SK-N-SH (cell line): ENCODE measurements at regions not wholly inside any gene's neighbourhood (a gene's known extent, or its start where the extent isn't known, plus 50 kb on each side); places are given as distances from the start of the nearest gene placed in this dataset.

Experiments used
- CTCF ChIA-PET: fragments of 300-600, 350-600 bp; formaldehyde crosslinking; extraction: SDS; loops from one replicate; lab custom pipeline; 2021; lab: Yijun Ruan, JAX
- POLR2A ChIA-PET: fragments of 350-600 bp; sonication (Branson Sonifier 250); formaldehyde crosslinking; extraction: SDS; loops from one replicate; lab custom pipeline; 2020; ENCODE audit warnings: antibody characterized with exemption, inconsistent platforms; lab: Yijun Ruan, JAX
- DNase-seq: peaks from one replicate; pipeline ENCODE4 v3.0.0; 2012
- H2AFZ ChIP-seq: fragments of 200-600 bp; sonication (generic); 2 replicates; pipeline ENCODE4 v1.8.1; 2016; ENCODE audit warnings: antibody characterized with exemption, mild to moderate bottlenecking, low read depth
- H3F3A ChIP-seq: fragments of 200-600 bp; sonication (generic); replicated peaks from 2 replicates; pipeline ENCODE3; 2016; ENCODE audit warnings: antibody characterized with exemption, mild to moderate bottlenecking; ENCODE audit not compliant: insufficient read depth
- H3K27ac ChIP-seq, 2 experiments: fragments of 200-500 bp in 1 of 2; fragments of 200-600 bp in 1 of 2; sonication (Bioruptor generic) in 1 of 2; sonication (generic), shearing (Covaris generic) in 1 of 2; 2 replicates each; pipeline versions ENCODE4 v1.5.1 to v1.6.1; 2014 to 2016; ENCODE audit warnings: low read depth in 2 of 2, inconsistent platforms in 1 of 2, low read length in 1 of 2, mild to moderate bottlenecking in 1 of 2, mixed read lengths in 1 of 2
- H3K27me3 ChIP-seq: fragments of 200-600 bp; sonication (generic), shearing (Covaris generic); 2 replicates; pipeline ENCODE4 v1.6.1; 2016; ENCODE audit warnings: mixed run types; ENCODE audit not compliant: insufficient read depth
- H3K36me3 ChIP-seq, 2 experiments: fragments of 200-500 bp in 1 of 2; fragments of 200-600 bp in 1 of 2; sonication (Bioruptor generic) in 1 of 2; sonication (generic) in 1 of 2; replicated peaks in 1 of 2; 2 replicates each; pipeline versions ENCODE3 to v1.5.1; 2014 to 2016; ENCODE audit warnings: low read length in 1 of 2, mild to moderate bottlenecking in 1 of 2; ENCODE audit not compliant: insufficient read depth in 2 of 2, control insufficient read depth in 1 of 2
- H3K4me1 ChIP-seq, 2 experiments: fragments of 200-500 bp in 1 of 2; fragments of 200-600 bp in 1 of 2; sonication (Bioruptor generic) in 1 of 2; sonication (generic), shearing (Covaris generic) in 1 of 2; 2 replicates each; pipeline versions ENCODE4 v1.5.1 to v1.6.1; 2014 to 2016; ENCODE audit warnings: low read depth in 1 of 2, low read length in 1 of 2, mixed run types in 1 of 2; ENCODE audit not compliant: insufficient read depth in 2 of 2, control insufficient read depth in 1 of 2
- H3K4me2 ChIP-seq: fragments of 200-600 bp; sonication (generic), shearing (Covaris generic); 2 replicates; pipeline ENCODE4 v1.6.1; 2017; ENCODE audit warnings: mixed run types
- H3K4me3 ChIP-seq, 2 experiments: fragments of 200-500 bp in 1 of 2; fragments of 200-600 bp in 1 of 2; sonication (Bioruptor generic) in 1 of 2; sonication (generic), shearing (Covaris generic) in 1 of 2; 2 replicates each; pipeline versions ENCODE4 v1.5.1 to v1.8.1; 2014 to 2016; ENCODE audit warnings: low read depth in 2 of 2, inconsistent platforms in 1 of 2, low read length in 1 of 2, mild to moderate bottlenecking in 1 of 2, mixed read lengths in 1 of 2, moderate library complexity in 1 of 2
- H3K79me2 ChIP-seq: fragments of 200-600 bp; sonication (generic); 2 replicates; pipeline ENCODE4 v1.8.1; 2017; ENCODE audit warnings: mild to moderate bottlenecking; ENCODE audit not compliant: insufficient read depth
- H3K9ac ChIP-seq: fragments of 200-600 bp; sonication (generic); 2 replicates; pipeline ENCODE4 v1.6.1; 2017; ENCODE audit warnings: mixed run types
- H3K9me2 ChIP-seq: fragments of 200-600 bp; sonication (generic); 2 replicates; pipeline ENCODE4 v1.6.1; 2017; ENCODE audit warnings: mixed run types
- H3K9me3 ChIP-seq: fragments of 200-600 bp; sonication (generic); 2 replicates; pipeline ENCODE4 v1.6.1; 2017; ENCODE audit warnings: mixed run types, mild to moderate bottlenecking, moderate library complexity
- H4K20me1 ChIP-seq: fragments of 200-600 bp; sonication (generic); 2 replicates; pipeline ENCODE4 v1.6.1; 2017; ENCODE audit warnings: mild to moderate bottlenecking, mixed run types; ENCODE audit not compliant: insufficient read depth
- CHD2 ChIP-seq: fragments of 150-350 bp; IDR thresholded peaks from 2 replicates; pipeline ENCODE4 v1.6.1; 2018; ENCODE audit warnings: low read length; ENCODE audit not compliant: partially characterized antibody
- EP300 ChIP-seq, 2 experiments: IDR thresholded peaks; 2 replicates each; pipeline versions ENCODE4 v1.4.0 to v1.6.1; 2012; ENCODE audit warnings: borderline replicate concordance in 1 of 2, low read depth in 1 of 2, low read length in 1 of 2
- FOSL2 ChIP-seq: IDR thresholded peaks from 2 replicates; pipeline ENCODE4 v1.4.0; 2012; ENCODE audit warnings: low read depth, mild to moderate bottlenecking, moderate library complexity, borderline replicate concordance
- FOXJ3 ChIP-seq: sonication (generic); formaldehyde crosslinking; IDR thresholded peaks from 2 replicates; pipeline ENCODE4 v1.5.1; 2020; ENCODE audit warnings: mild to moderate bottlenecking, missing genetic modification reagents
- FOXM1 ChIP-seq: IDR thresholded peaks from 2 replicates; pipeline ENCODE4 v1.4.0; 2012; ENCODE audit warnings: low read depth, mild to moderate bottlenecking
- GATA2 ChIP-seq: sonication (generic); formaldehyde crosslinking; IDR thresholded peaks from 2 replicates; pipeline ENCODE4 v1.5.0; 2020; ENCODE audit warnings: mild to moderate bottlenecking, missing genetic modification reagents
- IRF3 ChIP-seq: fragments of 150-350 bp; IDR thresholded peaks from 2 replicates; pipeline ENCODE4 v1.6.1; 2016; ENCODE audit warnings: mild to moderate bottlenecking, low read depth, low read length
- JUND ChIP-seq: IDR thresholded peaks from 2 replicates; pipeline ENCODE4 v1.4.0; 2012
- MEF2A ChIP-seq: IDR thresholded peaks from 2 replicates; pipeline ENCODE4 v1.4.0; 2012; ENCODE audit warnings: low read depth, borderline replicate concordance
- NFIC ChIP-seq: IDR thresholded peaks from 2 replicates; pipeline ENCODE4 v1.4.0; 2012; ENCODE audit warnings: borderline replicate concordance
- NRF1 ChIP-seq: IDR thresholded peaks from 2 replicates; pipeline ENCODE4 v1.6.1; 2012; ENCODE audit warnings: low read depth, mild to moderate bottlenecking, low read length
- POLR2AphosphoS5 ChIP-seq: IDR thresholded peaks from 2 replicates; pipeline ENCODE4 v1.6.1; 2012; ENCODE audit warnings: low read depth, low read length
- RAD21 ChIP-seq: IDR thresholded peaks from 2 replicates; pipeline ENCODE4 v1.6.1; 2012; ENCODE audit warnings: mild to moderate bottlenecking, low read length
- SMC3 ChIP-seq: IDR thresholded peaks from 2 replicates; pipeline ENCODE4 v1.6.1; 2012; ENCODE audit warnings: low read depth, low read length, improper control_type of control experiment
- TAF1 ChIP-seq: IDR thresholded peaks from 2 replicates; pipeline ENCODE4 v1.6.1; 2012; ENCODE audit warnings: low read depth, mild to moderate bottlenecking, low read length, moderate library complexity, borderline replicate concordance
- TCF12 ChIP-seq: IDR thresholded peaks from 2 replicates; pipeline ENCODE4 v1.4.0; 2012
- WGBS: methylation state at CpG from one replicate; pipeline ENCODE4 v1.1.6; 2017; ENCODE audit warnings: low lambda C conversion rate; 5-methylcytosine and 5-hydroxymethylcytosine counted together
- TF ChIP-seq, protein P1 (sequence below): IDR thresholded peaks from 2 replicates; pipeline ENCODE4 v1.4.0; 2012; ENCODE audit warnings: low read depth
- TF ChIP-seq, protein P2 (sequence below): fragments of 200-600 bp; sonication (generic); IDR thresholded peaks from 2 replicates; pipeline ENCODE4 v1.6.1; 2017; ENCODE audit warnings: antibody characterized with exemption, mild to moderate bottlenecking, moderate library complexity

GRCh38 chr6:4624726-4625125, 151.5 kb upstream of the CDYL start:
- POLR2A ChIA-PET: no interaction called here
- Histone ChIP-seq H3K9me3 (no peaks in the 10 kb centered on the region), H3K27ac (no peak overlapping the region), H3K4me2 (no peak overlapping the region), H2AFZ (no peak overlapping the region), H3K27me3 (no peaks in the 10 kb centered on the region; the same call in 1 of the 2 replicates), H3K9ac (no peak overlapping the region), H3K36me3 (no peaks in the 10 kb centered on the region), H3F3A (no peaks in the 10 kb centered on the region), H4K20me1 (no peaks in the 10 kb centered on the region), H3K4me1 (no peaks in the 10 kb centered on the region), H3K9me2 (no peaks in the 10 kb centered on the region), H3K4me3 (no peak overlapping the region), H3K79me2 (no peaks in the 10 kb centered on the region)
- TF ChIP-seq FOXM1 (no peak), CHD2 (no peak), FOXJ3 (CRISPR knock-in tag) (no peak), JUND (no peak), FOSL2 (no peak), TAF1 (no peak), TCF12 (no peak), IRF3 (no peak)
- TF ChIP-seq, protein P1, sequence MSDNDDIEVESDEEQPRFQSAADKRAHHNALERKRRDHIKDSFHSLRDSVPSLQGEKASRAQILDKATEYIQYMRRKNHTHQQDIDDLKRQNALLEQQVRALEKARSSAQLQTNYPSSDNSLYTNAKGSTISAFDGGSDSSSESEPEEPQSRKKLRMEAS: no peak
- TF ChIP-seq, protein P2, sequence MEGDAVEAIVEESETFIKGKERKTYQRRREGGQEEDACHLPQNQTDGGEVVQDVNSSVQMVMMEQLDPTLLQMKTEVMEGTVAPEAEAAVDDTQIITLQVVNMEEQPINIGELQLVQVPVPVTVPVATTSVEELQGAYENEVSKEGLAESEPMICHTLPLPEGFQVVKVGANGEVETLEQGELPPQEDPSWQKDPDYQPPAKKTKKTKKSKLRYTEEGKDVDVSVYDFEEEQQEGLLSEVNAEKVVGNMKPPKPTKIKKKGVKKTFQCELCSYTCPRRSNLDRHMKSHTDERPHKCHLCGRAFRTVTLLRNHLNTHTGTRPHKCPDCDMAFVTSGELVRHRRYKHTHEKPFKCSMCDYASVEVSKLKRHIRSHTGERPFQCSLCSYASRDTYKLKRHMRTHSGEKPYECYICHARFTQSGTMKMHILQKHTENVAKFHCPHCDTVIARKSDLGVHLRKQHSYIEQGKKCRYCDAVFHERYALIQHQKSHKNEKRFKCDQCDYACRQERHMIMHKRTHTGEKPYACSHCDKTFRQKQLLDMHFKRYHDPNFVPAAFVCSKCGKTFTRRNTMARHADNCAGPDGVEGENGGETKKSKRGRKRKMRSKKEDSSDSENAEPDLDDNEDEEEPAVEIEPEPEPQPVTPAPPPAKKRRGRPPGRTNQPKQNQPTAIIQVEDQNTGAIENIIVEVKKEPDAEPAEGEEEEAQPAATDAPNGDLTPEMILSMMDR: no peak
- WGBS: 17% methylated on average over 7 of the region's 7 CpGs
- no peak for DNase-seq
- CTCF ChIA-PET: no interaction called here

DNA sequence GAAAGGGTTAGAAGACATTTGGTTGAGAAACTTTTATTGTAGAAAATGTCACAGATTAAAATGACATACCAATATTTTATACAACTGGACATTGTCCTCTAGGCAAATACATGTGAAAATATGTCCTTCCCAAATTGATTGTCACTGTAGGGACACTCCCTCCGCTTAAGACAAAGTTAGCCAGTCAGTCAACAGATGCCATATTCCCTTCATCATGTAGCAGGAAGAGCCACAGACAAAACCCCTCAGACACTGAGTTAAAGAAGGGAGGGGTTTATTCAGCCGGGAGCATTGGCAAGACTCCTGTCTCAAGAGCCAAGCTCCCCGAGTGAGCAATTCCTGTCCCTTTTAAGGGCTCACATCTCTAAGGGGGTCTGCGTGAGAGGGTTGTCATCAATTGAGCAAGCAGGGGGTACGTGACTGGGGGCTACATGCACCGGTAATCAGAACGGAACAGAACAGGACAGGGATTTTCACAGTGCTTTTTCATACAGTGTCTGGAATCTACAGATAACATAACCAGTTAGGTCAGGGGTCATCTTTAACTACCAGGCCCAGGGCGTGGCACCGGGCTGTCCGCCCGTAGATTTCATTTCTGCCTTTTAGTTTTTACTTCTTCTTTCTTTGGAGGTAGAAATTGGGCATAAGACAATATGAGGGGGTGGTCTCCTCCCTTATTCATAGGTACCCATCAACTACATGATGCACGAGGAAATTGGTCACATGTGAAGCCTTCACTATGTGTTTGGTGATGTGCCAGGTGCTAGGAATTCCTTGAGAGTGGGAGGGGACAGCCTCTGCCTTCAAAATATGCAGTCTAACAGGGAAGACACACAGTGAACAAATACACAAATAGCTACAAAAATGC, 155.7 kb upstream of the CDYL start:
- no peak overlapping the region for H3K9ac ChIP-seq
- DNase-seq: no peak
- no peak overlapping the region for H3K4me2 ChIP-seq
- ChIA-PET CTCF (no interaction called here), POLR2A (no interaction called here)
- H3F3A ChIP-seq: no peaks in the 10 kb centered on the region
- no peaks in the 10 kb centered on the region for H3K4me1 ChIP-seq
- H3K27me3 ChIP-seq: no peaks in the 10 kb centered on the region; the same call in 1 of the 2 replicates
- TF ChIP-seq NFIC (no peak), EP300 (IDR thresholded peaks at IDR 0.05; ENCODE audit: borderline replicate concordance in 1 of 2, low read depth in 1 of 2, low read length in 1 of 2) (no peak), NRF1 (no peak), POLR2AphosphoS5 (no peak), SMC3 (no peak), GATA2 (no peak), MEF2A (no peak), RAD21 (no peak), JUND (no peak), FOXM1 (no peak)
- TF ChIP-seq, protein P2: no peak
- no peaks in the 10 kb centered on the region for H3K9me2 ChIP-seq
- no peak overlapping the region for H3K27ac ChIP-seq
- no peaks in the 10 kb centered on the region for H3K9me3 ChIP-seq
- no peaks in the 10 kb centered on the region for H4K20me1 ChIP-seq
- H3K79me2 ChIP-seq: no peaks in the 10 kb centered on the region
- WGBS: 15% methylated on average over 12 of the region's 12 CpGs
- H2AFZ ChIP-seq: no peak overlapping the region
- H3K4me3 ChIP-seq: no peak overlapping the region
- no peaks in the 10 kb centered on the region for H3K36me3 ChIP-seq
